H7 (cell line): ENCODE measurements at regions not wholly inside any gene's neighbourhood (a gene's known extent, or its start where the extent isn't known, plus 50 kb on each side); places are given as distances from the start of the nearest gene placed in this dataset.
"Not testable (repeated sequence)": the region's sequence is repeated elsewhere in the genome, so short reads cannot be mapped to it uniquely, and the experiment has no call there.

Experiments used
- DNase-seq: peaks from one replicate; pipeline ENCODE4 v3.0.0; 2012
- H3K27me3 ChIP-seq: 2 replicates; pipeline ENCODE4 v1.6.0; 2011; ENCODE audit warnings: mild to moderate bottlenecking, low read length; ENCODE audit not compliant: control insufficient read depth, insufficient read depth
- H3K36me3 ChIP-seq: replicated peaks from 2 replicates; pipeline ENCODE4 v1.5.1; 2011; ENCODE audit warnings: low read length; ENCODE audit not compliant: control insufficient read depth, insufficient read depth
- H3K4me3 ChIP-seq: 2 replicates; pipeline ENCODE4 v1.5.1; 2011; ENCODE audit warnings: low read depth, mild to moderate bottlenecking, control low read depth, low read length, moderate library complexity; ENCODE audit not compliant: insufficient read depth

DNA sequence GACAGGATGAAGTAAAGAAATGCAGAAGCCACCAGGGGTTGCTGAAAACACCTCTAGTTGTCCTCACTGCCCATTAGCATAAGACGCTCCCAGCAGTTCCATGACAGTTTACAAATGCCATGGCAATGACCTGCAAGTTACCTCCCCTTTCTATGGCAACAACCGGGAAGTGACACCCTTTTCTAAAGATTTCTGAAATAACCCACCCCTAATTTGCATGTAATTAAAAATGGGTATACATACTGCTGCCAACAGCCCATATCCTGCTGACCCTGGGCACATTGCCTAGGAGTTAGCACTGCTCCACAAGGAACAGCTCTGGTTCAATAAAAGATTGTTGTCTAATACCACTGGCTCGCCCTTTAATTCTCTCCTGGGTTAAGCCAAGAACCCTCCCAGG, 178.3 kb upstream of the LRATD1 start:
- no peak for DNase-seq
- Histone ChIP-seq H3K27me3 (no peaks in the 10 kb centered on the region), H3K4me3 (no peak overlapping the region), H3K36me3 (no peaks in the 10 kb centered on the region)

DNA sequence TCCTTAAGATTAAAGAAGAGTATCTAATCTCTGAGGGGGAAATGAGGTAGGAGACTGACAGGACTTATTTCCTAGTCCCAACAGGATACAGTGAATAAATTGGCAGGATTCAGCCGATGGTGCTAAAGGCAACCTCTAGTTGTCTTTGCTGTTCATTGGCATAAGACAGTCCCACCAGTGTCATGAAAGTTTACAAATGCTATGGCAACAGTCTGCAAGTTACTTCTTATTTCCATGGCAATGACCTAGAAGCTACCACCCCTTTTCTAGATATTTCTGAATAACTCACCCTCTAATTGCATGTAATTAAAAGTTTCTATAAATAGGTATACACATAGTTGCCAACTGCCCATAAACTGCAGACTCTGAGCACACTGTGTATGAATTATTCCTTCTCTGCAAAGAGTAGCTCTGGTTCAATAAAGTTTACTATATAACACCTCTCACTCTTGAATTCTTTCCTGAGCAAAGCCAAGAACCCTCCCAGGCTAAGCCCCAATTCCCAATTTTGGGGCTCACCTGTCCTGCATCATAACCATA, 172.7 kb upstream of the LRATD1 start:
- H3K4me3 ChIP-seq: no peak overlapping the region
- no peaks in the 10 kb centered on the region for H3K27me3 ChIP-seq
- no peak for DNase-seq
- H3K36me3 ChIP-seq: no peaks in the 10 kb centered on the region

DNA sequence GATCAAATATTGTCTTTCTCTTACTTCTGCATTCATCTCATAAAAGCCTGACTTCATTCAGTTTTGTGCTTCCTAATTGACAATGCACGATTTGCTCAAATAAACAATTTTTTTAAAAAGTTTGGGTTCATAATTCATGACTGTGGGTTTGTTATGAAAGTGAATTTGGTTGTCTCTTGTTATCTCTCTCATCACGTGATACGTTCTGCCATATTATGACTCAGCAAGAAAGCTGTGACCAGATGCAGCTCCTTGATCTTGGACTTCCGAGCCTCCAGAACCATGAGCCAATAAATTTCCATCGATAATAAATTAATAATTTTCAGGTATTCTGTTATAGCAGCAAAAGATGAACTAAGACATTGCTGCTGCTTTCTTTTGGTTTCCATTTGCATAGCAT, 156.5 kb upstream of the LRATD1 start:
- no peak for DNase-seq

DNA sequence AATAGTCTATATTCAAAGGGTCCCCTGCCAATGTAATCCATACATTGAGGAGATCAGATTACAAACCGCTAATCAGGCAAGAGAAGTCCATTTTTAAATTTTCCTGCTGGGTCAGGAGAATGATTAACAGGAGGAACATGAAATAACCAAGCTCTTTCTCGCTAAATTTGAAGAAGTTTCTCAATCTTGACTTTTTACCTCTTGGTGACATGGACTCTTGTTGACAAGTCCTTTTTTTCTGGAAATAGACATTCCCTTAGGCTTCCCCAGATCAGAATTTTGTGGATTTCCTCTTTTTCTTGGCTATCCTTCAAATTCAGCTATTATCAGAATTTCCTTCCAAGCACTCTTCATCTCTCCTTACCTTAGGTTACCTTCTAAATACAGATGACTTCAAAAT, 153.0 kb upstream of the LRATD1 start:
- H3K4me3 ChIP-seq: no peak overlapping the region
- H3K27me3 ChIP-seq: no peaks in the 10 kb centered on the region
- H3K36me3 ChIP-seq: no peaks in the 10 kb centered on the region
- DNase-seq: no peak

More for the DNA sequence above, 156.5 kb upstream of the LRATD1 start:
- Histone ChIP-seq H3K27me3 (no peaks in the 10 kb centered on the region), H3K4me3 (no peak overlapping the region), H3K36me3 (no peaks in the 10 kb centered on the region)

DNA sequence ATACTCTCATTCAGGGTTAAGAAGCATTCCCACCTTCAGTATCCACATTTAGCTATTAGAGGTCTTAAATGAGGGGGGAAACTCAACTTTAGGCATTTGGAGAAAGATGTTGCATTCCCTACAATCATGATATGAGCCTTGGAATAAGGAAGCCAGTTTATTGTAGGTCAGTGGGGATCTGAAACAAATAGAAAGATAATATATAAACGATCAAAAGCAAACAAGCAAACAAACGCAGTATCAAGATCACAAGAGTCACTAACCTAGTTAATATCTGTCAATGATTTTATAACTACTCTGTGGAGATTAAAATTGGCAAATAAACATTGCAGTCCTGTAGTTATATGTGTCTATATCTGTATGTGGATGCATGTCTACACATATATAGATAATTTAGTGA, 152.4 kb upstream of the LRATD1 start:
- H3K36me3 ChIP-seq: no peaks in the 10 kb centered on the region
- no peak for DNase-seq
- no peaks in the 10 kb centered on the region for H3K27me3 ChIP-seq
- H3K4me3 ChIP-seq: no peak overlapping the region

DNA sequence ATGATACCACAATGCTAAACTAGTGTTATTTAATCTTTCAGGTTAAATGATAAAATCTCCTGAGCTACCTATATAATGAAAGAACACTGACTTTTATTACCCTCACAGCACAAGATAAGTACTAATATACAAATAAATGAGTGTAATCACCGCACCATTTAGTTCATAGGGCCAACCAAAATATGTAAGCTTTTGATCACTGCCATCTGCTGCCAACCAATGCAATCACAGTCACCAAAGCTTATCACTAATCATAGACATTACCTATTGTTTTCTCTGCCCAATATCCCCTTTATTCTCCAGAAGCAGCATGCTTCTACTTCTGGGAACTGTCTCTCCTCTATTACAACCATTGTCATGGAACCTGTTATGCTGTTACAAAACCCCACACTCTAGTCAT, 151.6 kb upstream of the LRATD1 start:
- Histone ChIP-seq H3K4me3 (no peak overlapping the region), H3K27me3 (no peaks in the 10 kb centered on the region), H3K36me3 (no peaks in the 10 kb centered on the region)
- DNase-seq: no peak

DNA sequence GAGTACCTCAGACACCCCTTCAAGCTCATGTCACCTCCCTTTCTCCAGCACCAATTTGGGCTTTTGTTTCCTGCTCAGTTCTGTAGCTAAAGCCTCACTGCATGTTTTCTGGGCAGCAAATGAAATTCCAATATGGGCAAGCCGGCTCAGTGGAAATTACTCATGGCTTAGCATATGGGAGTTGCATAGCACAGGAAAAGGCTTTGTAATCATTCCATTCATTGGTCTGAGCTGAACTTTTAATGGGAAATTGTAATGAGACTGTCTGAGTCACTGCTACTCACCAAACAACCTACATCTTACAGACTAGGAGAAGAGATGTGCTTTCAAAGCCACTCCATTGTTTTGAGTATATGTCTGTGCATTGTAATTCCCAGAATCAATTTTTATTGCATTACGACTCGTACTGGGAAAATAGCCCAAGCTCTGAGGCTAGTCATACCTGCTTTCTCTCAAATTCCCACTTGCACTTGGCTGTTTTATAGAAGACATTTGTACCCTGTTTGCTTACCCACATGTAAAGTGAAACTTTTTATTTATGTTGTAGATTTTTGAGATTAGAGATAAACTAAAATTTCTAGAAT, 139.5 kb upstream of the LRATD1 start:
- DNase-seq: no peak
- no peaks in the 10 kb centered on the region for H3K36me3 ChIP-seq
- H3K4me3 ChIP-seq: no peak overlapping the region
- H3K27me3 ChIP-seq: no peaks in the 10 kb centered on the region

DNA sequence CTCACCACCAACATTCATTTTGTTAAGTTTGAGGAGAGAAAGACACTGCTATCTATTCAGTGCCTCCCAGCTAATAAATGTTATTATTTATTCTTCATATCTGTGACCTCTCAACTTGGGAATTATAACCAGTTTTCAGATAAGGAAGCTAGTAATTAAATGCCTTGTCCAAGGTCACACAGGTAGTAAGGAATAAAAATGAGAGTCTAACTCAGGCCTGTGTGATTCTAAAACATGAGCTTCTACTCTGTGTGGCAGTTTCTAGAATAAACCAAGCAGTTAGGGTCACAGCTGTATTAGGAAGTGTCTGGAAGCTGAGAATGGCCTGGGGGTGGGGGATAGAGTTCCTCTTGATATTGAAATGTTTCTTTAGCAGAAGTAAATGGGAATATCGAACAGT, 137.8 kb upstream of the LRATD1 start:
- DNase-seq: no peak
- no peaks in the 10 kb centered on the region for H3K27me3 ChIP-seq

DNA sequence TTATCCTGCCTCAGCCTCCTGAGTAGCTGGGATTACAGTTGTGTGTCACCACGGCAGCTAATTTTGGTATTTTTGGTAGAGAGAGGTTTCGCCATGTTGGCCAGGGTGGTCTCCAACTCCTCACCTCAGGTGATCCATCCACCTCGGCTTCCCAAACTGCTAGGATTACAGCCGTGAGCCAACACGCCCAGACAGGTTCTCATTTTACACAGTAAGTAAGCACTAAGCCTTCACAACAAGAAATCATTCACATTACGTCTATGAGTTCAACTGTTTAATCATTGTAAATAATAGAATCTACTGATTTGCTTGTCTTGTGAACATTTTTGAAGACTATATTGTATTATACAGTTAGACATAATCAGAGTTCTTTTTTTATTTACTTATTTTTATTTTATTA, 131.5 kb upstream of the LRATD1 start:
- H3K36me3 ChIP-seq: no peaks in the 10 kb centered on the region
- DNase-seq: no peak

More for the DNA sequence above, 137.8 kb upstream of the LRATD1 start:
- Histone ChIP-seq H3K4me3 (no peak overlapping the region), H3K36me3 (no peaks in the 10 kb centered on the region)

DNA sequence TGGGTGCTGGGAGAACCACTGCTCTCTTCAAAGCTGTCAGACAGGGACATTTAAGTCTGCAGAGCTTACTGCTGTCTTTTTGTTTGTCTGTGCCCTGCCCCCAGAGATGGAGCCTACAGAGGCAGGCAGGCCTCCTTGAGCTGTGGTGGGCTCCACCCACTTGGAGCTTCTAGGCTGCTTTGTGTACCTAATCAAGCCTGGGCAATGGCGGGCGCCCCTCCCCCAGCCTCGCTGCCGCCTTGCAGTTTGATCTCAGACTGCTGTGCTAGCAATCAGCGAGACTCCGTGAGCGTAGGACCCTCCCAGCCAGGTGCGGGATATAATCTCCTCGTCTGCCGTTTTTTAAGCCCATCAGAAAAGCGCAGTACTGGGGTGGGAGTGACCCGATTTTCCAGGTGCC, 125.6 kb upstream of the LRATD1 start:
- DNase-seq, H3K27me3 ChIP-seq, H3K4me3 ChIP-seq, H3K36me3 ChIP-seq: not testable (repeated sequence)

More for the DNA sequence above, 131.5 kb upstream of the LRATD1 start:
- no peak overlapping the region for H3K4me3 ChIP-seq
- H3K27me3 ChIP-seq: no peaks in the 10 kb centered on the region

DNA sequence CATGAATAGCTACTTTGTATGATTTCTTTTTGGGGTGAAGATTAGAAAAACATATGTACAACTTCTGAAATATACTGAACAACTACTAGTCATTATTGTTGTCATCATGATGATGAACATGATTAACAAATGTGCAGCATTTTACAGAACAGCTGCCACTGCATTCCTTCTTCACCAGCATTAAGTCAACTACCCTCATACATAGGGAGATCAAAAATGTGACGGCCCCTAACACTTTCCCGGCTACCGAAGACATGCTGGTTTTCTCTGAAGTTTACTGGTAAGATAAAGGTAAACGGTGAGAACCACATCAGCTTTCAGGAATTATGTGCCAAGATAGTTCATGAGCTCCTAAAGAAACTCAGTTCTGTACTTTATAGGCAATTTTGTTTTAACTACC, 121.0 kb upstream of the LRATD1 start:
- Histone ChIP-seq H3K27me3 (no peaks in the 10 kb centered on the region), H3K36me3 (no peaks in the 10 kb centered on the region), H3K4me3 (no peak overlapping the region)
- no peak for DNase-seq

DNA sequence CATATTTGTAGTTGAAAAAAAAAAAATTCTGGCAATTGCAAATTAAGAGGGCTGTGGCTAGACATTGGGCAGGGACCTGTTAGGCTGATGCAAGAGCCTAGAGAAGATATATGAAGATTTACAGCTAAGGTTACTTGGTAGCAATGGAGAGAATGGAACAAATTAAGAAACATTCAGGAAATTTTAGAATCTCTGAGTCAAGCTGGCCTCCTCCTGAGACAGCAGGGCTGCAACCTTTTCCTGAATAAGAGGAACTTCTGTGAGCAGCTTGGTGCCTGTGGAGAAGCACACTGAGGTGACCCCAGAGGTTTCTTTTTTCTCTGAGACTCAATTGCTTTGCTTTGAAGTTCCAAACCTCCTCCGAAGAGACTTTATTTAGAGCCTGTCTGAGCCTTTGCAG, 118.6 kb upstream of the LRATD1 start:
- H3K27me3 ChIP-seq: no peaks in the 10 kb centered on the region
- peak; percentile 41 for DNase-seq
- H3K4me3 ChIP-seq: no peak overlapping the region

DNA sequence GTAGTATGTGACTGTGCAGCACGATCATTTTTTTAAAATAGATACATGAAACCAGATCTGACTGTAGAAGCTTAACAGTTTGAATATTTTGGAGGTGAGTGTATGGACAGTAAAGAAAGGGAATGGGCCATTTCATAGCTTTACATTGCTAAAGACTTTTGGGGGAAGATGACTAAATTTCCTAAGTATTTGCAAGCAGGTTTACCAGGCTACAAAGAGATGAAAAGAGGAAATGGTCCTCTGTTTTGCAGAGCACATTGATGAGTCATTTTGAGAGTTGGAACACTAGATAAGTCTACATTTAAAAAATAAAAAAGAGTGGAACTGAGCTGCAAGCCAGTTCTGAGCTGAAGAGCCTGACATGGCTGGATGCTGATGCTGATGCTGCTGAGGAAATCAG, 115.7 kb upstream of the LRATD1 start:
- no peak for DNase-seq
- Histone ChIP-seq H3K36me3 (no peaks in the 10 kb centered on the region), H3K27me3 (no peaks in the 10 kb centered on the region), H3K4me3 (no peak overlapping the region)

More for the DNA sequence above, 118.6 kb upstream of the LRATD1 start:
- no peaks in the 10 kb centered on the region for H3K36me3 ChIP-seq

DNA sequence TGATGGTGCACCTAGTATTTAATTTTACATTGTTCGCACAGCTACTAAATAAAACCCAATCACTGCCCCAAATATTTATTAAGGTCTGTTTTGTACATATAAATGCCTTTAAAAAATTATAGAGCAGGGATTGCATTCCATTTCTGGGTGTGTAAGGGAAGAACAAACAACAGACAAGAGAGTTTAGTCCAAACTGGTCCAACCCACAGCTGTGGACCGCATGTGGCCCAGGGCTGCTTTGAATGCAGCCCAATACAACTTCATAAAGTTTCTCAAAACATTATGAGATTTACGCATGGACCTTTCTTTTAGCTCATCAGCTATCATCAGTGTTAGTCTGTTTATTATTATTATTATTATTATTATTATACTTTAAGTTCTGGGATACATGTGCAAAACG, 114.8 kb upstream of the LRATD1 start:
- H3K4me3 ChIP-seq: no peak overlapping the region
- no peaks in the 10 kb centered on the region for H3K27me3 ChIP-seq
- H3K36me3 ChIP-seq: no peaks in the 10 kb centered on the region
- no peak for DNase-seq

DNA sequence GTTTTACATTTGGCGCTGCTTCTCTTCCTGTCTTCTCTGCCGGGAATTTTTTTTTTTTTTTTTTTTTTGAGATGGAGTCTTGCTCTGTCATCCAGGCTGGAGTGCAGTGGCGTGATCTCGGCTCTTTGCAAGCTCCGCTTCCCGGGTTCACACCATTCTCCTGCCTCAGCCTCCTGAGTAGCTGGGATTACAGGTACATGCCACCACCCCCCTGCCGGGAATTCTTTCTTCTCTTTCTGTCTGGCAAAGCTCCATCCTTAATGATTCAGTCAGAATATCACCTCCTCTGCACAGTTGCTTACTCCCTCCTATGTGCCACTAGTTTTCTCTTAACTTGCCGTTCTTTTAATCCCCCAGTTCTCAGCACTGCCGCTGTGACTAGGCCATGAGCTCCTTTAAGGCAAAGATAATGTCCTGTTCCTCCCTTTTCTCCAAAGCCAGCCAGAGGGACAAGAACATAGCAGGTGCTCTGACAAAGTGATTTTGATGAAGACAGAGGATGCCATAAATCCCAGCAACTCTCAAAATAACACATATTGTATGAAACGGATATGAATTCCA, 112.1 kb upstream of the LRATD1 start:
- Histone ChIP-seq H3K4me3 (no peak overlapping the region), H3K36me3 (no peaks in the 10 kb centered on the region)

More for the DNA sequence above, 112.1 kb upstream of the LRATD1 start:
- H3K27me3 ChIP-seq: no peaks in the 10 kb centered on the region
- DNase-seq: no peak
